NCI-H187 treated with DMSO at 0.1 percent for 48 hours (cell line): ENCODE measurements at regions not wholly inside any gene's neighbourhood (a gene's known extent, or its start where the extent isn't known, plus 50 kb on each side); places are given as distances from the start of the nearest gene placed in this dataset.

ENCODE experiments used
- DNase-seq: peaks from one replicate; lab custom pipeline; 2025; lab: John Stamatoyannopoulos, UW

- no peak for DNase-seq
These were observed 1730.3 kb upstream of the TENM3 start for GRCh38 chr4:180512801-180513475.

GRCh38 chr4:180518906-180519305 lies 1724.3 kb upstream of the TENM3 start:
- no peak for DNase-seq

GRCh38 chr4:180521181-180521580 lies 1722.0 kb upstream of the TENM3 start:
- no peak for DNase-seq

- DNase-seq, result no peak
These were observed 1717.6 kb upstream of the TENM3 start for GRCh38 chr4:180525523-180526077.

GRCh38 chr4:180528003-180528402 lies 1715.2 kb upstream of the TENM3 start:
- DNase-seq, result no peak

GRCh38 chr4:180530787-180531186 lies 1712.4 kb upstream of the TENM3 start:
- DNase-seq, result no peak

GRCh38 chr4:180532691-180533090 lies 1710.5 kb upstream of the TENM3 start:
- no peak for DNase-seq

- DNase-seq, result no peak
These were observed 1704.7 kb upstream of the TENM3 start for GRCh38 chr4:180538384-180539057.

GRCh38 chr4:180539284-180539683 lies 1703.9 kb upstream of the TENM3 start:
- no peak for DNase-seq

GRCh38 chr4:180541678-180542077 lies 1701.5 kb upstream of the TENM3 start:
- DNase-seq, result no peak

GRCh38 chr4:180542445-180543100 lies 1700.6 kb upstream of the TENM3 start:
- no peak for DNase-seq

- no peak for DNase-seq
These were observed 1693.1 kb upstream of the TENM3 start for GRCh38 chr4:180550106-180550505.

- no peak for DNase-seq
These were observed 1685.9 kb upstream of the TENM3 start for GRCh38 chr4:180557348-180557747.

GRCh38 chr4:180557950-180558349 lies 1685.3 kb upstream of the TENM3 start:
- DNase-seq, result no peak

- no peak for DNase-seq
These were observed 1684.8 kb upstream of the TENM3 start for GRCh38 chr4:180558427-180558826.

GRCh38 chr4:180560896-180561295 lies 1682.3 kb upstream of the TENM3 start:
- no peak for DNase-seq

GRCh38 chr4:180564026-180564425 lies 1679.2 kb upstream of the TENM3 start:
- no peak for DNase-seq

- DNase-seq, result no peak
These were observed 1678.8 kb upstream of the TENM3 start for GRCh38 chr4:180564448-180564847.

GRCh38 chr4:180565856-180566431 lies 1677.3 kb upstream of the TENM3 start:
- no peak for DNase-seq

- DNase-seq, result no peak
These were observed 1676.7 kb upstream of the TENM3 start for GRCh38 chr4:180566492-180566891.

- no peak for DNase-seq
These were observed 1676.1 kb upstream of the TENM3 start for GRCh38 chr4:180567080-180567479.

- DNase-seq, result no peak
These were observed 1671.6 kb upstream of the TENM3 start for GRCh38 chr4:180571516-180572055.
